GM18861 (cell line): ENCODE measurements at regions not wholly inside any gene's neighbourhood (a gene's known extent, or its start where the extent isn't known, plus 50 kb on each side); places are given as distances from the start of the nearest gene placed in this dataset.

ENCODE experiments used
- ATAC-seq: cut with Tn5 transposase; IDR thresholded peaks from one replicate; pipeline ENCODE4 v1.9.1; 2021; ENCODE audit not compliant: unreplicated experiment

GRCh38 chr16:17885659-17886207 is 415.0 kb upstream of the XYLT1 start:
- no peak for ATAC-seq

- no peak for ATAC-seq
Measured at GRCh38 chr16:17877821-17878360, 407.1 kb upstream of the XYLT1 start.

DNA sequence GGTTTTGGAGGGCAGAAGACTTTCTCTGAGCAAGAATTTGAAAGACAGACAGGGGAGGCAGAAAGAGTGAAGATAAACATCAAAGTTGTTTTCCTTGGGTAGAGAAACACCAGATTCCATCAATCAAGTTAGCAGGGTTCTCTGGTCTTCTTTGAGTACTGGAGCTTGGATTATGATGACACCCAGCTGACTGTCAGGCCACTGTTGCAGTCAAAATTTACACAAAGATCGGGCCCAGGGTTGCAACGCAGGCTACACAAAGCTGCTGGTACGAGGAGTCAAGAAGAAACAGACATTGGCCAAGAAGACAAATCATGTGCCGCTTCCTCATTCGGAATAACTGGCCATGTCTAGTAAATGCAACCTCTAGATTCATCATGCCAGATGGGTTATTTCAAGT is 396.2 kb upstream of the XYLT1 start:
- no peak for ATAC-seq

GRCh38 chr16:17861981-17862479 is 391.3 kb upstream of the XYLT1 start:
- ATAC-seq = no peak

GRCh38 chr16:17858061-17858460 is 387.3 kb upstream of the XYLT1 start:
- ATAC-seq = no peak

GRCh38 chr16:17853958-17854357 is 383.2 kb upstream of the XYLT1 start:
- no peak for ATAC-seq

GRCh38 chr16:17852977-17853702 is 382.4 kb upstream of the XYLT1 start:
- no peak for ATAC-seq

DNA sequence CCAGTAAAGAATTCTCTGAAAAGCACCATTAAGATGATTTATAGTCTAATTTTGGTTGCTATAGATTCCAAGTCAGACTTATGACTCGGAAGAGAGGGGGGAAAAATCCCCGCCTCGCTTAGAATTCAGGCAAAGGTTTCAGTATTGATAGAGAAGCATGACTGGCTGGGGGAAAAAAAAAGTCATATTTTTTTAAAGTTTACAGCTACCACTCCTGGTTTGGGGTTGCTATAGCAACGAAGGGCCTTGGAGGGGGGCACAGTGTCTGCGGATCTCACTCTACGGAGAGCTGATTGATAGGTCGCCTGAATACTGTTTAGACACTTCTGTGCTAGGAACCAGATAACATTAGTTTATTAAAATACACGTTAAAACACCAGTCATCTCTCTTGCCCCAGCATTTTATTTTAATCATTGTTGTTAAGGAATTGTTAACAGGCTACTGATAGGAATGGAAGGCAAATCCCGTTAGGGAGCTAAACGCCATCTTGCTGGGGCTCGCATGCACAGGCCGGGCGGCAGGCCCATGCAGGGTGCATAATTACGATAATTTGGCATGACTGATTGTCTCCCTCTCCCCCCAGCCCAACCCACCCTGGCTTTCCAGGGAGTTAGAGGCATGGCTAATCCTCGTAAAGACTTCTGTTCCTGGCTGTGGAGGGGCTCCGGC is 380.0 kb upstream of the XYLT1 start:
- no peak for ATAC-seq

DNA sequence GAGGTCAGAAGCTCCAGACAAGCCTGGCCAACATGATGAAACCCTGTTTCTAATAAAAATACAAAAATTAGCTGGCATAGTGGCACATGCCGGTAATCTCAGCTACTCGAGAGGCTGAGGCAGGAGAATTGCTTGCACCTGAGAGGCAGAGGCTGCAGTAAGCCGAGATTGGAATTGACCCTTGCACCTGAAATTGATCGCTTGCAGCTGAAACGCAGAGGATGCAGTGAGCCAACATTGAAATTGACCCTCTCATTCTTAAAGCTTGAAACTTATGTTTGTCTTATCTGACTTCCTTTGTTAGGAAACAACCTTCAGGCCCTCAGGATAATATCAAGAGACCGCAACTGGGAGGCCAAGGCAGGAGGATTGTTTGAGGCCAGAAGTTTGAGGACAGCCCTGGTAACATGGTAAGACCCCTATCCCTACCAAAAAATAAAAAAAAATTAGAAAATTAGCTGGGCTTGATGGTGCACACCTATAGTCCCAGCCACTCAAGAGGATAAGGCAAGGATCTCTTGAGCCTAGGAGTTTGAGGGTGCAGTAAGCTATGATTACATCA is 376.6 kb upstream of the XYLT1 start:
- no peak for ATAC-seq

GRCh38 chr16:17846030-17846429 is 375.3 kb upstream of the XYLT1 start:
- no peak for ATAC-seq

DNA sequence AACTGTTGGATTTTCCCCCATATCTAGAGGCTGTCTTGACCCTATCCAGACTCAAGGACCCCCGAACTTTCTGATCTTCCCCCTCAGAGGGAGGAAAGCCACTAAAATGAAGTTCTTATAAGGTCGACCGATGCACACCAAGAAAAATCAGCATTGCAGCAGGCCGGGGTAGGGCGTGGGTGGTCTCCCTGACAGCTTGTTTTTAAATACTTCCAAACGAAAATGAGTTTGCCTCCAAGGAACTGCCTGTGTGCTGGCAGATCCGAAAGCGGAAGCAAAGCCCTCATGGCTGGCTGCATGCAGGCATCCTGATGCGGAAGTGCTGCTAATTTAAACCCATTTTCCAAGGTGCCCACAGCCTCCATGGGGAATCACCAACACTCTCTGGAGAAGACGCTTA is 374.3 kb upstream of the XYLT1 start:
- ATAC-seq = no peak

DNA sequence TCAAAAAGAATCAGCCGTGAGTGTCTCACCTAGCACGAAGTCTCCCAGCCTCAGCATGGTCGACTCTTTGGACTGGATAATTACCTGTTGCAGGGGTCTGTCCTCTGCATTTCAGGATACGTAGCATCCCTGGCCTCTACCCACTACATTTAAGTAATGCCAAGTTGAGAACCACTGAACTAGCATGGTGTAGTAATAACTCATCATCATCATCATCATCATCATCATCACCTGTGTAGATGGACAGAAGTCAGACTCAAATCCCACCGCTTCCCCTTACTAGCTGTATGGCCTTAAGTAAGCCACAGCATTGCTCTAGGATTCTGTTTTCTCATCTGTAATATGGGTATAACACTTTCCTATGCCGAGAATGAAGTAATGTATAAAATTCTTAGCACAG is 373.1 kb upstream of the XYLT1 start:
- ATAC-seq = no peak

DNA sequence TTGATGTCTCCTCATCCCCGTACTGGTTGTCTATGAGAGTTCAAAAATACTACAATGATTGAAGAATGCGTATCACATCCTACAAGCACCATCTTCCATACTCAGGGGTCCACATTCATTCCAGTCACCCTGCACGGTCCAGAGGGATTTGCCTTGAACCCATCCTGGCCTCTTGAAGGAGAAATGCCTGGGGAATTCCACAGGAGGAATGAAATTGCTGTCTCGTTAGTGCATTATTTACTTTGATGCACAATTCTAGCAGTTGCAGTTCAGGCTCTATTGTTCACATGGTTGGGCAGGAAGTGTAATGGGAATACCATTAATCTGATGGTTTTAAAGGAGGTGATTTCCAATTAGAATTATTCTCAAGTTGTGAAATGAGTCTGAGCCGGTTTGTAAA is 369.1 kb upstream of the XYLT1 start:
- ATAC-seq = no peak

DNA sequence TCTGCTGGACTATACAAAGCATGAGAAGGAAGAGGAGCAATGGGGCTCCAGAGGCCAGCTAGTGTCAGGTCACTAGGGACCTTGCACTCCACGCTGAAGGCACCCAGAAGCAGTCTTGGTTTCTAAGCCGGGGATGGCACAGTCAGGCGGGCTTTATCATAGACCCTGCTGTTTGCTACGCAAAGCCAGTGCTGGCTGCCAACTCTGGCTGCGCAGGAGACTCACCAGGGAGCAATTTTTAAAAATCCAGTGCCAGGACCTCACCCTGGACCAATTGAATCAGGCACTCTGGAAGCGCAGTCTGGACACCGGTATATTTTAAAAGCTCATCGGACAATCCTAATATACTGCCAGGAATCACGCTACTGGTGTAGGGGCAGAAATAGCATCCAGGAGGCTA is 368.5 kb upstream of the XYLT1 start:
- no peak for ATAC-seq

- ATAC-seq = no peak
Measured at GRCh38 chr16:17836868-17837602, 366.3 kb upstream of the XYLT1 start.

DNA sequence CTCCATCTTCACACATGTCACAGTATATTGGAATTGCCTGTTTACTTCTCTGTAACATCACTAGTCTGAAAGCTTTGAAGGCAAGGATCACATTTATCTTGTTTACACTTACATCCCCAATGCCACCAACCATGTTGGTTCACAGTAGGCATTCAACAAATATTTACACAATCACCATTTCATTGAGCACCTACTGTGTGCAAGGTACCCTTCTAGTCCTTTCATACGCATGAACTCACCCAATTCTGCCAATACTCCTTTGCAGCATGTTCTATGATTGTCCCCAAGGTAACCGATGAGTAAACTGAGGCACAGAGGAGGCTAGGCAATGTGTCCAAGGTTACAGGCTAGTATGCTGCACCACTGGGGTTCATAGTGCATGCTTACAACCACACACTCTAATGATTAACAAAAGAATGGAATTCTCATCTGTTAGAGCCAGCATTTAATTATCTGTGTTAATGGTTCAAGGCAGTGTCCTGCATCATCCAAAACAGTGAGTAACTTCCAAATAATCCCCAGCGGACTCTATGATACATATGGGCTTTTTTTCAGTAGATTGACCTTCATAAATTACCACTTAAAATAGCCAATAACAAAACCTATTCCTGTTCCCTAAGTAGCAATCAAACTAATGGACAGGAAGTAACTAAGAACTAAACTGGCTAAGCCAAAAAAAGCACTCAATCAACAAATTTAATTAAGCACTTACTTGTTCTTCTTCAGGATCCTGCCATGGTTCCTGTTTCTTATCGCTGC is 364.5 kb upstream of the XYLT1 start:
- no peak for ATAC-seq

GRCh38 chr16:17832738-17833137 is 362.0 kb upstream of the XYLT1 start:
- ATAC-seq = no peak

DNA sequence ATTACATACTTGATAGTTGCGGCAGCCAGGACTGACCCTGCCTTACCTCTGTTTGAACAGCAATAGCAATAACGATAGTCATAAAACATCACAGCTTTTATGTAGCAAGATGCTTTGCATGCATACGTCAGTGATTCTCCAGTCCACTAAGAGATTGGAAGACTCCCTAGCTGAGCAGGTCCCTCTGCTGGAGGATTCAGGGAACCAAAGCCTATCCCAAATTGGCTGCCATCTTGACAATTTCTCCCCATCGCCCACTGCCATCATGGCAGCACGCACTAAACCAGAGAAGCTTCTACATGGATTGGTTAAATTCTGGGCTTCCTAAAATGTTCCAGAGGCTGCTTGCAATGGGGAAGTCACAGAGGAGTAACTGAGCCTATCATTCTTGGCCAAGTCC is 360.6 kb upstream of the XYLT1 start:
- ATAC-seq = no peak

- no peak for ATAC-seq
Measured at GRCh38 chr16:17830651-17831050, 359.9 kb upstream of the XYLT1 start.

- no peak for ATAC-seq
Measured at GRCh38 chr16:17829811-17830210, 359.1 kb upstream of the XYLT1 start.
